GM19239 (cell line): ENCODE measurements at regions not wholly inside any gene's neighbourhood (a gene's known extent, or its start where the extent isn't known, plus 50 kb on each side); places are given as distances from the start of the nearest gene placed in this dataset.

Experiments used
- DNase-seq: peaks from one replicate; pipeline ENCODE4 v3.0.0; 2011; ENCODE audit warnings: low spot score; ENCODE audit not compliant: insufficient read length
- FAIRE-seq: peaks from 2 replicates; lab custom pipeline; 2011; peaks lifted over from hg19 to GRCh38; lab: Jason Lieb, UNC

DNA sequence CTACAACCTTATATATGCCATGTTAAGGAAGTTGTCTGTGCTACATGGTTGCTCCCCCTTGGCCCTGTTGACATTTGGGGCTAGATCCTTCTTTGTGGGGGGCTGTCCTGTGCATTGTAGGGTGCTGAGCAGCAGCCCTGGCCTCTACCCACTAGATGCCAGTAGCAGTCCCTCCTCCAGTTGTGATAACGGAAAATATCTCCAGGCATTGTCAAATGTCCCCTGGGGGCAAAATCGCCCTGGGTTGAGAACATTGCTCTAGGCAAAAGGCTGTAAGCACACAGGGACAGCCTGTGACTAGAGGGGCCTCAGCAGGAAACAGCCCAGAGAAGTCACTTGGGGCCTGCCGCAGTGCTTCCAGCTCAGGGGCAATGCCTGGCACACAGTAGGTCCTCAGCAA is 1100.3 kb downstream of the BCL11B start:
- DNase-seq, result no peak
- FAIRE-seq, result no peak

GRCh38 chr14:98172243-98172778 is 1099.7 kb downstream of the BCL11B start:
- DNase-seq (no peak), FAIRE-seq (no peak)

- FAIRE-seq, result no peak
- DNase-seq, result no peak
Observed at GRCh38 chr14:98173305-98173704, 1098.7 kb downstream of the BCL11B start.

DNA sequence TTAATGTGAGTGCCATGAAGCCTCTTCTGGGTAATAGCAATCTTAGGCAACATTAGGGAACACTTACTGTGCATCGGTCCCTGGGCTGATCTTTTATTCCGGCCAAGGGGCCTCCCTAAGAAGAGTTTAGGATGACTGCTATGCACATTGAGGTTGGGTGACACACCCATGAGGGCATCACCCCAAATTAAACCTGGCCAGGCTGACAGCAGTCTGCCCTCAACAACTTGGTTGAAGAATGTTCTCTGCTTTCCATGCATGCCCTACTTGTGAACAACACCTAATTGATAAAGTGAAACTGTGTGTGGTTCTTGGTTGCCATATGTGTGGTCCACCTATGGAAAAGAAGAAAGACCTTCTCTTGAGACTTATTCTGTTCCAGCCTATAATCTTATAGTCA is 1098.0 kb downstream of the BCL11B start:
- no peak for FAIRE-seq
- DNase-seq, result no peak

DNA sequence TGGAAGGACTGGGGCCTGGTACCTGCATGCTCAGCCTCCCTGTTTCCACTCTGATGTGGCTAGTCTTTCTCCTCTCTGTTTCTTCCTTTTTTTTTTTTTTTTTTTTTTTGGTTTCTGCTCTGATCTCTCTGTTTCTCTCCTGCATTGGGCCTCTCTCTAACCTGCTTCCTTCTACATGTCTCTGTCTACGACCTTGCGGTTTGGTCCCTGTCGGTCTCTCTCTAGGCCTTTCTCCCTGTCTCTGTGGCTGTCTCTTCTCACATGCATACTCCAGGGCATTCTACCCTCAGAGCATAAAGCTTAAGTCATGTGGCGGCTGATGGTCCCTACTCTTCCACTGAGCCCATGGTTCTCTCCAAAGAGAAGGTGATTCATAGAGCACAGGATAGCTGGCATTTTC is 1096.6 kb downstream of the BCL11B start:
- no peak for FAIRE-seq
- no peak for DNase-seq

GRCh38 chr14:98175881-98176280 is 1096.1 kb downstream of the BCL11B start:
- FAIRE-seq, result no peak
- DNase-seq, result no peak

GRCh38 chr14:98176892-98177291 is 1095.1 kb downstream of the BCL11B start:
- FAIRE-seq (no peak), DNase-seq (no peak)

DNA sequence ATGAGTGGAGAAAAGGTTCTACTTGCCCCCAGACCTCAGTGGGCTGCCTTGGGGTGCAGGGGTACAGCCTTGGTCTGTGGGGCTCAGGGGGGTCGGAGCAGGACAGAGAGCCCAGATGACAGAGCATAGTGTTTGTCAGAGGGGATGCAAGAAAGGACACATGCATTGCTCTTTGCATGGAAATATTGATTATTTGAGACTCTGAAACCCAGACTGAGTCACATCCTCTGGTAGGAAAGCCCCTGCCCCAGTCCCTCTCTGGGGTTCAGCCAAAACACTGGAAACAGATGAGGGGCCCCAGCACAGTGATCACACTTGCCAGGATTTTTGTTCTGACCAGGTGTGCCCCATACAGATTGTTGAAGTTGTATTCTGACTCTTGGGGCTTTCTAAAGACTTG is 1094.4 kb downstream of the BCL11B start:
- FAIRE-seq (no peak), DNase-seq (no peak)

GRCh38 chr14:98181241-98181640 is 1090.8 kb downstream of the BCL11B start:
- FAIRE-seq, result no peak
- no peak for DNase-seq

- FAIRE-seq, result no peak
- DNase-seq, result no peak
Observed at GRCh38 chr14:98181768-98182167, 1090.2 kb downstream of the BCL11B start.

GRCh38 chr14:98182393-98183055 is 1089.5 kb downstream of the BCL11B start:
- FAIRE-seq (no peak), DNase-seq (no peak)

- FAIRE-seq, result no peak
- no peak for DNase-seq
Observed at GRCh38 chr14:98183556-98183955, 1088.4 kb downstream of the BCL11B start.

GRCh38 chr14:98184457-98184856 is 1087.5 kb downstream of the BCL11B start:
- no peak for FAIRE-seq
- no peak for DNase-seq

DNA sequence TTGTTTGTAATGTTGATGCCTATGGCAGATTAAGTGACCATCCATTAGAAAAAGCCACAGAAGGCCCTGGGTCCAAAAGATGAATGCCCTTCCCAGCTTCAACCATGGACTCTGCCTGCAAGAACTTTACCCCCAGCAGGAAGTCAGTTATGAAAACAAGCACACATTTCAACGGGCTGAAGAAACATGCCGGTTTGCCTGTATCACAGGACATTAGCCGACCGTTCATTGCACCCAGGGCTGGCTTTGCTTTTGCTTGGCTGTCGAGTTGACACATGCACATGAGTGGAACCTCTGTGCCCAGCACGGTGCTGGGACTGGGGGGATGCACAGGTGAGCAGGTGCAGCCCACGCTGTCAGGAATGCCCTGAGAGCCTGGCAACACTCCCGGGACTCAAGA is 1087.0 kb downstream of the BCL11B start:
- no peak for FAIRE-seq
- no peak for DNase-seq

DNA sequence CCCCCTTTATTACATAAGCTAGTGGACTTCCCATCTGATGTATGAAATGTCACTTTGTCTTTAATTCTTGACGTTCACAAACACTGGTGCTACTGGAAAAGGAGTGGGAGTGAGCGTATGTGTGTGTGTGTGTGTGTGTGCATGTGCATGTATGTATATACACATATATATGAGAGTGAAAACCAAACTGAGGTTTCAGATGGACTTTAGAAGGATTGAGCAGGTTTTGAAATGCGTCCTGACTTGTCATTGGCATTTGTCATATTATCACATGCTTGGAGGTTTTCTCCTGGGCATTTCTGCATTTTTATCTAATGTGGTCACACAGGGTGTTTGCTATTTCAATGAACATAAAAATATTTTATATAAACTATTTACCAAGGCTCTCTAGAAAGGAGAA is 1085.9 kb downstream of the BCL11B start:
- DNase-seq, result no peak
- FAIRE-seq, result no peak

- DNase-seq, result no peak
- FAIRE-seq, result no peak
Observed at GRCh38 chr14:98187281-98187680, 1084.7 kb downstream of the BCL11B start.

DNA sequence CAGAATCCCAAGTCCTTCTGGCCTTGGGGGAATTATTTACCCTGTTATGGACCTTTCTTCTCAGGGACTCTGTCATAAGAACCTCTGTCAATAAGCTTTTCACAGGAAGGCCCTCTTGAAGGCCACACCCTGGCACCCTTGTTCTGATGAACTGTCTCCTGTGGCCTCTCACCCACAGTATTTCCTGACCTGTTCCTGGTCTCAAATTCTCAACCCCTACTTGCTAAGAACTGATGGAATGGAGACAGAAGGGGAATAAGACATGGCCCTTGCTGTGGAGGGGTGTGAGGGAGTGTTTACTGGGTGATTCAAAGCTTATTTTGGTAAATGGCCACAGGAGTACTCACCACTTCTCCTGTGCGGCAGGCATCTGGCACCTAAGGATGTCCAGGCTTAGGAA is 1082.9 kb downstream of the BCL11B start:
- DNase-seq, result no peak

GRCh38 chr14:98189511-98189910 is 1082.5 kb downstream of the BCL11B start:
- FAIRE-seq, result no peak

More for the DNA sequence above, 1082.9 kb downstream of the BCL11B start:
- FAIRE-seq, result no peak

GRCh38 chr14:98189944-98190343 is 1082.1 kb downstream of the BCL11B start:
- FAIRE-seq (no peak), DNase-seq (no peak)

More at GRCh38 chr14:98189511-98189910, 1082.5 kb downstream of the BCL11B start:
- no peak for DNase-seq

GRCh38 chr14:98192946-98193345 is 1079.1 kb downstream of the BCL11B start:
- DNase-seq (no peak), FAIRE-seq (no peak)

- FAIRE-seq, result no peak
- no peak for DNase-seq
Observed at GRCh38 chr14:98194821-98195220, 1077.2 kb downstream of the BCL11B start.

DNA sequence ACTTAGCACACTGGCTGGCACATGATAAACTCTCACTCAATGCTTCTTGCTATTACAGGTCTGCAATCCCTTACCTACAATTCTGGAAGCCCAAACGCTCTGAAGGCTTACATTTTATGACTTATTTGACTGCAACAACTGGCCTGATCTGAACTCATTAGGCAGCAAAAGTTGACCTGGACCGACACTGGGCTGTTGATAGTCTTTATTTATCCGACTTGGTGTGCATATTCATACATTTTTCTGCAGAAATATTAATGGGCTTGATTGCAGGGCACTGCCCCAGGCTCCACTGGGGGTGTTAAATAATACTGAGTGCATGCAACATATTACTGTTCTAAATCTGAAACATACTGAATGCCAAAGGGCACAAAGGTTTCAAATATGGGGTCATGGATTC is 1076.7 kb downstream of the BCL11B start:
- FAIRE-seq, result no peak
- DNase-seq, result no peak
